H1 (cell line): ENCODE measurements at regions not wholly inside any gene's neighbourhood (a gene's known extent, or its start where the extent isn't known, plus 50 kb on each side); places are given as distances from the start of the nearest gene placed in this dataset.

Experiments
- CTCF ChIA-PET: fragments of 300-600 bp; sonication (Branson Sonifier 250); formaldehyde crosslinking; loops from one replicate; lab custom pipeline; 2021; ENCODE audit not compliant: partially characterized antibody; lab: Charles Lee
- POLR2A ChIA-PET: fragments of 300-600 bp; sonication (Branson Sonifier 250); formaldehyde crosslinking; loops from one replicate; lab custom pipeline; 2021; ENCODE audit warnings: inconsistent platforms; ENCODE audit not compliant: partially characterized antibody; lab: Charles Lee
- DNase-seq, 2 experiments: peaks; one replicate each; pipeline versions ENCODE4 v3.0.0 to v3.0.0-alpha.2; 2010 to 2022; ENCODE audit warnings: low spot score in 2 of 2, low read depth in 1 of 2, mixed read lengths in 1 of 2
- FAIRE-seq: peaks from 2 replicates; lab custom pipeline; 2011; peaks lifted over from hg19 to GRCh38; lab: Jason Lieb, UNC
- H2AFZ ChIP-seq: 2 replicates; pipeline ENCODE4 v1.8.1; 2012; ENCODE audit warnings: low read length, inconsistent platforms
- H2AK5ac ChIP-seq: 2 replicates; pipeline ENCODE4 v1.6.1; 2013; ENCODE audit warnings: low read depth, low read length
- H2BK120ac ChIP-seq: replicated peaks from 2 replicates; pipeline ENCODE3; 2013; ENCODE audit warnings: low read depth, low read length, inconsistent platforms
- H2BK12ac ChIP-seq: 2 replicates; pipeline ENCODE4 v1.6.1; 2013; ENCODE audit warnings: low read depth, low read length
- H2BK15ac ChIP-seq: 2 replicates; pipeline ENCODE4 v1.6.1; 2013; ENCODE audit warnings: low read length
- H2BK20ac ChIP-seq: 2 replicates; pipeline ENCODE4 v1.6.1; 2013; ENCODE audit warnings: low read length
- H2BK5ac ChIP-seq: 2 replicates; pipeline ENCODE4 v1.6.1; 2013; ENCODE audit warnings: low read depth, low read length
- H3K14ac ChIP-seq: 2 replicates; pipeline ENCODE4 v1.6.1; 2013; ENCODE audit warnings: inconsistent platforms; ENCODE audit not compliant: insufficient read length
- H3K18ac ChIP-seq: 2 replicates; pipeline ENCODE4 v1.6.1; 2013; ENCODE audit warnings: low read length; ENCODE audit errors: extremely low read depth
- H3K23ac ChIP-seq: 2 replicates; pipeline ENCODE4 v1.6.1; 2013; ENCODE audit warnings: inconsistent platforms; ENCODE audit not compliant: insufficient read length
- H3K23me2 ChIP-seq: 2 replicates; pipeline ENCODE4 v1.6.1; 2013; ENCODE audit warnings: low read depth, low read length
- H3K27ac ChIP-seq: 2 replicates; pipeline ENCODE4 v1.6.1; 2011; ENCODE audit warnings: low read depth, low read length, inconsistent platforms
- H3K27me3 ChIP-seq, 4 experiments: replicated peaks in 1 of 4; 1 replicate in 1 of 4; 2 replicates in 3 of 4; pipeline versions ENCODE4 v1.6.1 to v1.8.1; 2011 to 2013; ENCODE audit warnings: low read length in 3 of 4, mild to moderate bottlenecking in 3 of 4, inconsistent platforms in 2 of 4, mixed read lengths in 2 of 4, moderate library complexity in 1 of 4; ENCODE audit not compliant: control insufficient read depth in 3 of 4, insufficient read depth in 3 of 4; ENCODE audit errors: extremely low read depth in 1 of 4
- H3K36me3 ChIP-seq, 4 experiments: 2 replicates each; pipeline versions ENCODE4 v1.6.1 to v1.8.1; 2011 to 2013; ENCODE audit warnings: mild to moderate bottlenecking in 4 of 4, low read length in 3 of 4, moderate library complexity in 2 of 4, control low read depth in 1 of 4, inconsistent platforms in 1 of 4; ENCODE audit not compliant: insufficient read depth in 4 of 4, control insufficient read depth in 2 of 4
- H3K4ac ChIP-seq: replicated peaks from 2 replicates; pipeline ENCODE3; 2013; ENCODE audit warnings: low read length, low read depth, mixed read lengths, inconsistent platforms; ENCODE audit not compliant: insufficient read length
- H3K4me1 ChIP-seq, 4 experiments: replicated peaks in 1 of 4; 1 replicate in 1 of 4; 2 replicates in 3 of 4; pipeline versions ENCODE4 v1.6.1 to v1.8.1; 2011 to 2013; ENCODE audit warnings: low read length in 3 of 4, inconsistent platforms in 2 of 4, mixed read lengths in 1 of 4; ENCODE audit not compliant: insufficient read depth in 4 of 4, control insufficient read depth in 3 of 4
- H3K4me2 ChIP-seq, 2 experiments: 2 replicates each; pipeline versions ENCODE4 v1.6.1 to v1.8.1; 2011 to 2013; ENCODE audit warnings: low read depth in 2 of 2, low read length in 2 of 2, control low read depth in 1 of 2, inconsistent platforms in 1 of 2, mild to moderate bottlenecking in 1 of 2; ENCODE audit not compliant: insufficient read depth in 1 of 2
- H3K4me3 ChIP-seq, 4 experiments: fragments of 200-600, 300-600 bp in 1 of 4; sonication (generic), shearing (Covaris generic), sonication (Bioruptor Twin) in 1 of 4; 2 replicates each; pipeline versions ENCODE4 v1.5.1 to v1.8.1; 2011 to 2016; ENCODE audit warnings: low read length in 4 of 4, low read depth in 3 of 4, control low read depth in 2 of 4, inconsistent platforms in 2 of 4, mild to moderate bottlenecking in 2 of 4, mixed read lengths in 1 of 4, moderate library complexity in 1 of 4; ENCODE audit not compliant: insufficient read depth in 2 of 4; ENCODE audit errors: extremely low read depth in 1 of 4
- H3K56ac ChIP-seq: replicated peaks from 2 replicates; pipeline ENCODE3; 2013; ENCODE audit warnings: low read depth, mild to moderate bottlenecking, mixed read lengths, low read length, inconsistent platforms; ENCODE audit not compliant: insufficient read length
- H3K79me1 ChIP-seq: 2 replicates; pipeline ENCODE4 v1.6.1; 2013; ENCODE audit warnings: low read depth, low read length, control low read depth
- H3K79me2 ChIP-seq, 2 experiments: 2 replicates each; pipeline versions ENCODE4 v1.6.1 to v1.8.1; 2012 to 2013; ENCODE audit warnings: low read length in 2 of 2, mild to moderate bottlenecking in 2 of 2, inconsistent platforms in 1 of 2; ENCODE audit not compliant: insufficient read depth in 2 of 2, control insufficient read depth in 1 of 2
- H3K9ac ChIP-seq, 4 experiments: replicated peaks in 1 of 4; 1 replicate in 1 of 4; 2 replicates in 3 of 4; pipeline versions ENCODE4 v1.6.1 to v1.8.1; 2011 to 2013; ENCODE audit warnings: low read depth in 3 of 4, low read length in 3 of 4, control low read depth in 2 of 4, mild to moderate bottlenecking in 2 of 4, moderate library complexity in 2 of 4, inconsistent platforms in 1 of 4; ENCODE audit errors: extremely low read depth in 1 of 4
- H3K9me3 ChIP-seq, 2 experiments: 2 replicates each; pipeline versions ENCODE4 v1.6.1 to v1.8.1; 2012 to 2013; ENCODE audit warnings: mild to moderate bottlenecking in 2 of 2, moderate library complexity in 2 of 2, control low read depth in 1 of 2, inconsistent platforms in 1 of 2, low read depth in 1 of 2, low read length in 1 of 2, mixed read lengths in 1 of 2; ENCODE audit not compliant: insufficient read depth in 2 of 2
- H4K20me1 ChIP-seq, 2 experiments: replicated peaks in 1 of 2; 2 replicates each; pipeline versions ENCODE3 to v1.8.1; 2011 to 2013; ENCODE audit warnings: inconsistent platforms in 2 of 2, low read length in 2 of 2, mild to moderate bottlenecking in 1 of 2; ENCODE audit not compliant: insufficient read depth in 2 of 2, control insufficient read depth in 1 of 2
- H4K5ac ChIP-seq: 2 replicates; pipeline ENCODE4 v1.6.1; 2013; ENCODE audit warnings: low read length, low read depth, mixed read lengths, inconsistent platforms; ENCODE audit not compliant: insufficient read length
- H4K8ac ChIP-seq: 2 replicates; pipeline ENCODE4 v1.8.0; 2013; ENCODE audit warnings: mild to moderate bottlenecking, moderate library complexity, low read length, inconsistent platforms; ENCODE audit not compliant: insufficient read depth; ENCODE audit errors: extremely low read depth
- H4K91ac ChIP-seq: replicated peaks from 2 replicates; pipeline ENCODE3; 2013; ENCODE audit warnings: low read length, mixed read lengths, inconsistent platforms; ENCODE audit not compliant: insufficient read length
- CHD1 ChIP-seq: IDR thresholded peaks from 2 replicates; pipeline ENCODE4 v1.6.1; 2012; ENCODE audit warnings: low read depth, low read length, improper control_type of control experiment
- EGR1 ChIP-seq: IDR thresholded peaks from 2 replicates; pipeline ENCODE4 v1.6.1; 2011; ENCODE audit warnings: low read depth, low read length, borderline replicate concordance
- POLR2A ChIP-seq, 2 experiments: IDR thresholded peaks; 1 replicate in 1 of 2; 2 replicates in 1 of 2; pipeline ENCODE4 v1.6.1; 2011; ENCODE audit warnings: low read depth in 2 of 2, low read length in 2 of 2, mild to moderate bottlenecking in 2 of 2; ENCODE audit errors: control extremely low read depth in 1 of 2
- POLR2AphosphoS5 ChIP-seq: IDR thresholded peaks from 2 replicates; pipeline ENCODE4 v1.6.1; 2011; ENCODE audit warnings: low read depth, low read length
- POU5F1 ChIP-seq: IDR thresholded peaks from 2 replicates; pipeline ENCODE4 v1.6.1; 2011; ENCODE audit warnings: low read depth, mild to moderate bottlenecking, low read length, moderate library complexity
- RNF2 ChIP-seq: fragments of 200-900, 300-1000 bp; sonication (generic); IDR thresholded peaks from 2 replicates; pipeline ENCODE4 v1.7.1; 2016; ENCODE audit warnings: borderline replicate concordance, low read depth, mild to moderate bottlenecking, antibody characterized with exemption, low read length; ENCODE audit not compliant: poor library complexity, severe bottlenecking; ENCODE audit errors: missing control alignments
- SP4 ChIP-seq: IDR thresholded peaks from 2 replicates; pipeline ENCODE4 v1.6.1; 2012; ENCODE audit warnings: low read length, inconsistent platforms
- USF2 ChIP-seq: IDR thresholded peaks from 2 replicates; pipeline ENCODE4 v1.6.1; 2011; ENCODE audit warnings: low read length, improper control_type of control experiment
- WGBS, 2 experiments: shearing (Covaris generic) in 1 of 2; methylation state at CpG; one replicate each; pipeline versions ENCODE4 v1.1.6 to v1.1.7; 2013 to 2015; ENCODE audit warnings: low lambda C conversion rate in 2 of 2, mixed read lengths in 2 of 2, inconsistent platforms in 1 of 2, low coverage in 1 of 2, missing lambda C conversion rate in 1 of 2; ENCODE audit not compliant: insufficient replicate concordance in 2 of 2, insufficient coverage in 1 of 2, insufficient read length in 1 of 2; ENCODE audit errors: extremely low coverage in 1 of 2, missing lambda C conversion rate in 1 of 2; 5-methylcytosine and 5-hydroxymethylcytosine counted together
- TF ChIP-seq, protein P1 (sequence below): IDR thresholded peaks from 2 replicates; pipeline ENCODE4 v1.6.1; 2012; ENCODE audit warnings: inconsistent platforms

GRCh38 chr4:137343221-137343620 lies 189.1 kb downstream of the PCDH18 start:
- H3K27ac ChIP-seq = no peak overlapping the region
- no peaks in the 10 kb centered on the region for H3K9me3 ChIP-seq
- TF ChIP-seq POU5F1 (no peak), RNF2 (no peak), EGR1 (no peak), POLR2AphosphoS5 (no peak), SP4 (no peak), POLR2A (IDR thresholded peaks at IDR 0.05; ENCODE audit: control extremely low read depth in 1 of 2, low read depth in 2 of 2, low read length in 2 of 2) (no peak), USF2 (no peak), CHD1 (no peak)
- TF ChIP-seq, protein P1, sequence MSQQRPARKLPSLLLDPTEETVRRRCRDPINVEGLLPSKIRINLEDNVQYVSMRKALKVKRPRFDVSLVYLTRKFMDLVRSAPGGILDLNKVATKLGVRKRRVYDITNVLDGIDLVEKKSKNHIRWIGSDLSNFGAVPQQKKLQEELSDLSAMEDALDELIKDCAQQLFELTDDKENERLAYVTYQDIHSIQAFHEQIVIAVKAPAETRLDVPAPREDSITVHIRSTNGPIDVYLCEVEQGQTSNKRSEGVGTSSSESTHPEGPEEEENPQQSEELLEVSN = no peak
- H3K4me2 ChIP-seq = no peak overlapping the region
- no peak overlapping the region for H2BK15ac ChIP-seq
- no peak overlapping the region for H2BK5ac ChIP-seq
- FAIRE-seq (no peak), DNase-seq (no peak)
- no peak overlapping the region for H3K23ac ChIP-seq
- no peak overlapping the region for H4K5ac ChIP-seq
- no peak overlapping the region for H2AK5ac ChIP-seq
- no peak overlapping the region for H2BK12ac ChIP-seq
- H3K27me3 ChIP-seq = peaks cover 0 to 1% (median 0%) of the 10 kb centered on the region in 4 experiments; a peak in 1 of 7 replicates
- H3K9ac ChIP-seq = no peak overlapping the region
- ChIA-PET POLR2A (no interaction called here), CTCF (no interaction called here)
- no peaks in the 10 kb centered on the region for H3K23me2 ChIP-seq
- no peaks in the 10 kb centered on the region for H4K20me1 ChIP-seq
- H3K56ac ChIP-seq = no peak overlapping the region
- no peaks in the 10 kb centered on the region for H3K79me1 ChIP-seq
- H2AFZ ChIP-seq = no peak overlapping the region
- H3K14ac ChIP-seq = no peak overlapping the region
- no peaks in the 10 kb centered on the region for H3K79me2 ChIP-seq
- no peaks in the 10 kb centered on the region for H3K4me1 ChIP-seq
- H3K18ac ChIP-seq = no peak overlapping the region
- H3K4ac ChIP-seq = no peak overlapping the region
- H4K8ac ChIP-seq = no peak overlapping the region
- no peak overlapping the region for H4K91ac ChIP-seq
- 84% methylated on average over 8 of the region's 8 CpGs; no CpG with 5 or more reads in 1 of the 2 experiments for WGBS, 2 experiments
- H3K36me3 ChIP-seq = no peaks in the 10 kb centered on the region
- H3K4me3 ChIP-seq = no peak overlapping the region
- H2BK120ac ChIP-seq = no peak overlapping the region
- H2BK20ac ChIP-seq = no peak overlapping the region
